ENCODE measurements at regions not wholly inside any gene's neighbourhood (a gene's known extent, or its start where the extent isn't known, plus 50 kb on each side); places are given as distances from the start of the nearest gene placed in this dataset.

DNA sequence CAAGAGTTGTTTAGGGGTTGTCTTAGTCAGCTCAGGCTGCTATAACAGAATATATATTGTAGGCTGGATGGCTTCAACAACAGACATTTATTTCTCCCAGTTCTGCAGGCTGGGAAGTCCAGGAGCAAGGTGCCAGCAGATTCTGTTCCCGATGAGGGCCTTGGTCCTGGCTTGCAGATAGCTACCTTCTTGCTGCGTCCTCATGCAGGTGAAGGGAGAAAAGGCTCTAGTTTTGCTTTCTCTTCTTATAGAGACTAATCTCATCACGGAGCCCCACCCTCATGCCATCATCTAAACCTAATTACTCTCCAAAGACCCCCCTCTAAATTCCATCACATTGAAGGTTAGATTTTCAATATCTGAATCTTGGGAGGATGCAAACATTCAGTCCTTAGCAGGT, 246.0 kb upstream of the ANKRD55 start:
- peak; percentile 28 for DNase-seq

DNA sequence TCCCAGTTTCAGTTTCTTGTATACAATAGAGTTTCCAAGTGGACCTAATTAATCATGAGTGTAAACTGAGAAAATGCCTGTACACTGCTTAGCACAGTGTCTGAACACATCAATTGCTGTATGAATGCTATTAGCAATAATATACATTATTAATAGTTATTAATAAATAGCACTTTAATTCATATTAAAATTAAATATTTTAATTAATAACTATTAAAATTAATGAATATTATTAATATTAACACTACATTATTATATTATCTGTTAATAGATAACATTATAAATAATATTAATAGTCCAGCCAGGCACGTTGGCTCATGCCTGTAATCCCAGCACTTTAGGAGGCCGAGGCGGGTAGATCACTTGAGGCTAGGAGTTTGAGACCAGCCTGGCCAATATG, 244.9 kb upstream of the ANKRD55 start:
- no peak for DNase-seq

DNA sequence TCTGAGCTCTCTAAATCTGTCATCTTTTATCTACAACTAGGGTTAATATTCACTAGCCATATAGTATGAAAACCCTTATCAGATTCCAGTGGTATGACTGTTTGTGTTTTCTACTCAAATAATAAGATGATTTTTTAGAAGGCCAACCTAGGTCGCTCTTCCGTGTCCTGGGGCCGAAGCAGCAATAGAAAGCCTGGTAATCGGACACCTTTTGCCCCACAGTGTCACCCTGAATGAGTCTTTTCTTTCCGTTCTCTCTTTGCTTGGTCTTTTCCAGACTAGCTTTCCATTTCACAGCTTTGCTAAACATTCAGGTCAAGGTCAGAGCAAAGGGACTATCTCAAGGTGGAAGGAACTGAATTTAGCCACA, 243.3 kb upstream of the ANKRD55 start:
- DNase-seq = no peak

DNA sequence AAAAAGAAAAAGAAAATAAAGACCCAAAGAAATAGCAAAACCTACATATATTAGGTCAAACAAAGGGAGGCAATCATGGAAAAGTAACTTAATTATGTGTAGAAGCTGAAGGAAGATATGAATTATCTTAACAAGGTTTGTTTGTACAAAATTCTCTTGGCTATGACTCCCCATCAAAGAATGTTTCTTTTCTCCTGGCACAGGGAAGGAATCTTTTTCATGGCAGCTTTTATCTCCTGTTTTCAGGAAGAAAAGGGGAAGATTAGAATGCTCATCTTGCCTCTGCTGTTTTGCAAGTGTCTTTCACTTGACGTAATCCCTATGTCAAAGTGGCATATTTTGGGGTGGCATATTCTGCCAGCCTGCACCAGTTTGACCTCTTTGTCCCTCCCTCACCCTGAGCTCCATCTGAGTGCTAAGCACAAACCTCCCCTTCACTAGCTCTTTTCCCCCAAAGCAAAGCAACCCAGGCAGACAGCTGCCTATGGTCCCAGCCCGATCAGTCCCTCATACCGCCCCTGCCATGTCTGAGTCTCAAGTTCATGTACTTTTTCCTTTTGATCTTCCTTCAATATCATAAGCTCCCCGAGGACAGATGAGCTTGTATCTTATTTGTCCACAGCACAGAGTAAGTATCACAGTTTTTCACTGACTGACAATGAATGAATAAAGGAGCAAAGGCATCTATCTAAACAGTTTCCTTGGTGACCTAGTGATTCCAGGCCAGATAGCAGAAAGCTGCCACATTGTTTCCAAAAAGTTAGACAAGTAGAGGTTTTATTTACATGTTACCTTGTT, 242.8 kb upstream of the ANKRD55 start:
- DNase-seq = no peak

DNA sequence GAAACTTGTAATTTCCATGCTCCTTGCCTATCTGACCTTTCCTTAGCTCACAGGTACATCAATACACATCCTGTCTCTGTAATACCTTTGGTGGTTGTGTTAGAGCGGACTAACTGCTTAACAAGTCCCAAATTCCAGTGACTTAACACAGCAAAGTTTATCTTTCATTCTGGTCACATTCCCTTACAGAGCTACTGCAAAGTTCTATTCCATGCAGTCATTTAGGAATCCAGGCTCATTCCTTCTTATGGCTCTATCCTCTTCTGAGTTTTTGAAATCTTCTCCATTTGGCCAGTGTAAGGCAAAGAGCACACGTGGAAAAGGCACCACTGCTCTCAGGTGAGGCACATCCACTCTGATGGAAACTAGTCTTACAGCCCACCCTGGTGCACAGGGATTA, 238.6 kb upstream of the ANKRD55 start:
- no peak for DNase-seq

- no peak for DNase-seq
Observed at GRCh38 chr5:56470007-56470406, 236.9 kb upstream of the ANKRD55 start.

DNA sequence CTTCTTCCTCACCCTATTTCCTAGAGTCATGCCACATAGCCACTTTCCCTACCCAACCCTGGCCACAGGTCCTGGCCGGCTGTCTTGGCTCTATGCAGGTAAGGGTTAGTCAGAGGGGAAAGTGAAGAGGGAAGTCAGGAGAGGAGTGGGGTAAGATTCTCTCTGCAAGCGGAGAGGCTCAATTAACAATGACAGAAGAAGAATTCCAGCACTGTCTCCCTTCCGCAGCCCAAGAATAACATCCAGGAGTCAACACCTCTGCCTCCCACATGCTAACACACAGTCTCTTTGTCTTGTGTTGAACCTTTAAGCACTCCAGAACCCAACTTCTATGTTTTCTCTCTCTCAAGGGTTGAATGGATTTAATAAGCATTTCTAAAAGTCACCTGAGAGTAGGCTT, 235.1 kb upstream of the ANKRD55 start:
- no peak for DNase-seq

DNA sequence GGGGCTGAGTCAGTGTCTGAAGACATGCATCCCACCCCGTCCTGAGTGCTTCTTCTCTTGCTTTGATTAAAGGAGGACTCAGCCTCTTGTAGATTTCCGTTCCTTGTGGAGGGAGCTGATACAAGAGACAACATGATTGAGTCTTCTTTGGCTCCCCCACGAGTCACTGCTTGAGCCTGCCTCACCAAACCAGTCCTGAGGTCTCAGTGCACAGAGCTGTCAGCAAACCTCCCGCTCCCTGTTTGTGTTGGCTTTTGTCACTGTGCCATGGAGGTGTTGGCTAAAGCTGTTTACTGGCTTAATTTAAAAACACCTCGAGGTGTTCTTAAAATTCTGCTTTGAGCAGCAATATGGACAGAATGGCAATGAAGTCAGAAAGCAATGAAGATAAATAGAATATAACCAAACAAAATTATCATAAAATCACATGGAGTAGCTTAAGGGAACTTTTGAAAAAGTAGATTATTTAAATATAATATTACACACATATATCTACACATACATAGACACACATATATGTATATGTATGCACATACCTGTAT, 234.1 kb upstream of the ANKRD55 start:
- no peak for DNase-seq

- DNase-seq = no peak
Observed at GRCh38 chr5:56466136-56466816, 233.1 kb upstream of the ANKRD55 start.

DNA sequence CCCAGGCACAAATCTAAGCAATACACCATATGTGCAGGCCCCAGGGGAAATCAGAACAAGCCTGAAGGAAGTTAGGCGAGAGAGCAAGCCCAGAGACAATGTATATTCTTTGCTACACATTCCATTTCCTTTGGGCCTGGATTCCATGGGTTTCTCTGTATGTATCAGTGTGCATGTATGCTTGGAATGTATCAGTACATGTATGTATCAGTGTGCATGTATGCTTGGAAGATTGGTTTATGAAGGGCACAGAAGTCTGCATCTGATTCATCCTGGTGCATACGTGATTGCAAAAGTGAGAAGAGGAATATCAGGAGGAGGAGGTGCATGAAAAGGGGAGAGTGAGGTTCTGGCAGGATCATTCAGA, 232.6 kb upstream of the ANKRD55 start:
- no peak for DNase-seq

- no peak for DNase-seq
Observed at GRCh38 chr5:56464935-56465768, 232.0 kb upstream of the ANKRD55 start.

- DNase-seq = no peak
Observed at GRCh38 chr5:56463944-56464571, 230.9 kb upstream of the ANKRD55 start.

DNA sequence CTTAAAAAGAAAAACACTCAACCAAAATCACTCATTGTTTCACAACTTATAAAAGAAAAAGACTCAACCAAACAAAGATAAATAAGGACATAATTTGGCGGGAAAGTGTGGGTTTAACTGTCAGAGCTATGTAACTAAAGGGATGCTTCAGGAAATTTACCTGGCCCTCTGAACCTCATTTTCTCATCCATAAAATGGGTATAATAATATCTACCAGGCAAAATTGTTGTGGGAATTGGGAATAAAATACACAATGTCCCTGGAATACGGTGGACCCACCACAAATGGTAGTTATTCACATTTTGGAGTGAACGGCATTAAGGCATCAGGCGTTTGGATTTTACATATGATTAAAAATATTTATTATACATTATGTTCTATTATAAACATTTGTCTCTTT, 228.5 kb upstream of the ANKRD55 start:
- no peak for DNase-seq

GRCh38 chr5:56460681-56461191, 227.6 kb upstream of the ANKRD55 start:
- DNase-seq = no peak

GRCh38 chr5:56460195-56460546, 227.0 kb upstream of the ANKRD55 start:
- no peak for DNase-seq

DNA sequence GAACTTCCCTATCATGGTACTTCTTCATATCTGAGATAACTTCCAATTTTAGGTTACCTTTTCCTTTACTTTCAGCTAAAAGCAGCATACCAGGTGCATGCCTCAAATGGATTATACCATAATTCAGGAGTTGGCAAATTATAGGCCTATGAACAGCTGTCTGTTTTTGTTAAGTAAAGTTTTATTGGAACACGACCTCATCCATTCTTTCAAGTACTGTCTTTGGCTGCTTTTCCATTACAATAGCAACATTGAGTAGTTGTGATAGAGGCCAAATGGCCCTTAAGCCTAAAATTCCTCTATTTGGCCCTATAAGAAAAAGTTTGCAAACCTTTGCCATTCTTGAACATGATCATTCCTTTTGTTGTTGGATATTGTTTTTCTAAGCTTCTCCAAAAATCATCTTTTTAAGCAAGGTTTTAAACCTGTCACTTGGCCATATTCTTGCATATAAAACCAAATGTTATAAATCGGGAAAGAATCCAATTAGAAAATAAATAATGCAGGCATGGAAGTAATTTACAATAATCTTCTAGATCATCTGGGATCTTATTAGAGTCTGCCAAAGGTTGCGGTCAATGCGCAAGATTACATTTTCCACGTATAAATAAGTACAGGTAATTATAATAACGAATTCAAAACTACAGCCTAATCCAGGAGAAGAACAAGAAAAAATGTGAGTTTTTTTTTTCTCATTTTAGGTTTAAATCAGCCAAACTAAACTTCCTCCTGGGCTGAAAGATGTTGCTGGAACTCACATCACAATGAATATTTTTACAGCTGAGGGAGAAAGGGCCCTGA, 226.5 kb upstream of the ANKRD55 start:
- DNase-seq = no peak

GRCh38 chr5:56457887-56458812, 225.0 kb upstream of the ANKRD55 start:
- DNase-seq = no peak

- DNase-seq = no peak
Observed at GRCh38 chr5:56456002-56456401, 222.9 kb upstream of the ANKRD55 start.

GRCh38 chr5:56455417-56455816, 222.3 kb upstream of the ANKRD55 start:
- DNase-seq = no peak

- DNase-seq = peak; percentile 25
Observed at GRCh38 chr5:56454219-56454862, 221.2 kb upstream of the ANKRD55 start.

Data from CD4-positive, alpha-beta T cell treated with Interleukin-6 for 4 hours (primary cell).